NCI-H1092 (cell line): ENCODE measurements at regions not wholly inside any gene's neighbourhood (a gene's known extent, or its start where the extent isn't known, plus 50 kb on each side); places are given as distances from the start of the nearest gene placed in this dataset.

Source experiments
- DNase-seq: peaks from one replicate; lab custom pipeline; 2025; lab: John Stamatoyannopoulos, UW

- DNase-seq = no peak
Measured at GRCh38 chr15:38888701-38889221, 324.1 kb upstream of the RASGRP1 start.

- DNase-seq = no peak
Measured at GRCh38 chr15:38890194-38890593, 325.6 kb upstream of the RASGRP1 start.

DNA sequence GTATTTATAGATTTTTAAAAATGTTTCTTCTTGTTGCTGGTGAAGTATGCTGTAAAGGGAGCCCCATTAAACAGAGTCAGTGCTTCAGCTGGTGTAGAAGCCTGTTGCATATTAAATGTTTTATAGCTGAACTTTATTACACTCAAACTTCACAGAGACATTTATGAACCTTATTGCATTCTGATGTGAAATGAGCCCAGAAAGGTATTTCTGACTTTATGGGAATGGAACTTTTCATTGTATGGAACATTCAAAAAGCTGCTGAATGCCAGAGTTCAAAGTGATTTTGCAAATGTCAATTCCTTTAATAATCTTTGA is 329.3 kb upstream of the RASGRP1 start:
- DNase-seq = no peak

DNA sequence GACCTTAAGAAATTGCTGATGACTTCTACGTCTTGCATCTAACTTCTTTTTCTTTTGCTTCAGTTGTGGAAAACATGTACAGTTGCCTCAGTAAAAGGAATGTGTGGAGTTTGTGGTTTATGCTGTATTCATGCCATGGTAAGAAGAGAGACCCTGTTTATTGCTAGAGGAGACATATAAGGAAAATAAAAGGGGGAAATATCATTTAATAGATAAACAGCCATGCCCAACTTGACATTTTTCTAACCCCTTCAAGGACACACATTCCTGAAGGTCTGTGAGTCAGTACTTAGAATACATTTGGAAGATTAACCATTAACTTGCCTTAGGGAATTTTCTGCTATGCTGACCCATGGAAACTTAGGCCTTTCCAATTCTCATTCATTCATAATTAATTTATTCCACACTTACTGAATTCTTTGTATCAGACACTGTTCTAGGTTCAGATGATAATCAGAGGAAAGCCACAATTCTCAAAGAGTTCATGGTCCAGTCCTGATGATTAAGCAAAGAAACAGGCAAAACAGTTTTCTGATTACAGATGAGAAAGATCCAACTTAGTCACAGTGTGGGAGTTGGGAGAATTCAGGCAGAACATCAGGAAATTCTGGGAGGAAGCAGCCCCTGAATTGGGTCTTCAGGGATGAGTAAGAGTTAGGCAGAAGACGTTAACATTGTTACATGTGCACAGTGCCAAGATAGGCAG is 329.8 kb upstream of the RASGRP1 start:
- no peak for DNase-seq

GRCh38 chr15:38895326-38896255 is 331.0 kb upstream of the RASGRP1 start:
- DNase-seq = no peak

DNA sequence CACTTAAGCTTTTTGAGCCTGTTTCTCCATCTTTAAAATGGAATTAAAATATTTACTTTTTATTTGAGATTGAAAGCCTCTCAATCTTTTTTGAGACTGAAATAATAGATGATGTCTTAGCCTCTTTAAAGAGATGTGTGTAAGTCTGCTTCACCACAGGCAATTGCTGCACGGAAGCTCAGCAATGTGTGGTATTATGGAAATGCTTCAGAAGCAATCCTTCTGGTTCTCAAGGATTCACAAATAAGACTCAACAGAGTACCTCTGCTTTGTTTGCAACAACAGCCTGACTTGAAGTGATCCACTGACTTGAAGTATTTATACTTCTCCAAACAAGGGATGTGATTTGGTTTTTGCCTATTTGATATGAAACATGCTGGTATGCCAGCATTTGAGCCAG is 332.0 kb upstream of the RASGRP1 start:
- no peak for DNase-seq

GRCh38 chr15:38897551-38897950 is 332.9 kb upstream of the RASGRP1 start:
- DNase-seq = no peak

GRCh38 chr15:38898236-38898635 is 333.6 kb upstream of the RASGRP1 start:
- DNase-seq = no peak

- no peak for DNase-seq
Measured at GRCh38 chr15:38899300-38899699, 334.7 kb upstream of the RASGRP1 start.

DNA sequence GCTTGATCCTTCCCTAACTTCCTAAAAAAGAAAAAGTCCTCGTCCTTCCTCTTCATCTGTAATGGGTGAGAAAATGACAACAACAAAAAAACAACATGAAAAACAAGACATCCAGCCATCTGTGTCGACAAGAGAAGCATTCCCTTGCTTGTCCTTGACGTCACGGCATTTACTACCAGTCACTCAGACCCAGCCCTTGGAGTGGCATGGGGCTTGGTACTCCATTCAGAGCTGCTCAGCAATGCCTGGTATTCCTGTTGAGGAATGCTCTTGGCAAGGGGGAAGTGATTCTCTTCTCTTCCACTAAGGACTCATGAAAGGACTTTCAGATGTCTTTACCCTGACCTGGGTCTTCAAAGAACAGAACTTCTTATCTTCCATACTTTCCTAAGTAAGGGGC is 339.7 kb upstream of the RASGRP1 start:
- DNase-seq = no peak

GRCh38 chr15:38905632-38906031 is 341.0 kb upstream of the RASGRP1 start:
- no peak for DNase-seq

DNA sequence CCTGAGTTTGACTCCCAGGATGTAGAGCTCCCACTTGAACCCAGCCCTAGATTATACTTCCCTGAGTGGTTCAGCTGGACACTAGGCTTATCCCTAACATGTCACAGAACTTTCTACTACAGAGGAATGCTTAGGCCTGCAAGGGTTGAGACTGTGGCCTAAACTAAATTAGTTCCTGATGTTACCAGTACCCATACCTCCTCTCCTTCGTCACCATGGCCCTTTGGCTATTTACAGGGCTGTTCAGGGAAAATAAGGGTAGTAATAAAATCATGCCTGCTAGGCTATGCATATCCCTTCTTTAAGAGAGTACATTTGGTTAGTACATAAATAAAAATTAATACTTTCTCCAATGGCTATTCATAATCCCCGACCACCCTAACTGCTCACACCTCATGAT is 356.4 kb upstream of the RASGRP1 start:
- no peak for DNase-seq

GRCh38 chr15:38921471-38921870 is 356.9 kb upstream of the RASGRP1 start:
- DNase-seq = no peak

DNA sequence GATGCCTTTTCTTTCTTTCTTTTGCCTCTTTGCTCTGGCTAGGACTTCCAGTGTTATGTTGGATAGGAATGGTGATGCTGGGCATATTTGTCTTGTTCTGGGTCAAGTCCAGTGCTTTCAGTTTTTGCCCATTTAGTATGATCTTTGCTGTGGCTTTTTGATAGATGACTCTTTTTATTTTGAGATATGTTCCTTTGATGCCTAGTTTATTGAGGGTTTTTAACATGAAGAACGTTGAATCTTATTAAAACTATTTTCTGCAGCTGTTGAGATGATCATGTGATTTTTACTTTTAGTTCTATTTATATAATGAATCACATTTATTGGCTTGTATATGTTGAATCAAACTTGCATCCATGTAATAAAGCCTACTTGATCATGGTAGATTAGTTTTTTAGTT is 363.8 kb upstream of the RASGRP1 start:
- DNase-seq = no peak

- DNase-seq = no peak
Measured at GRCh38 chr15:38930851-38931572, 366.4 kb upstream of the RASGRP1 start.

DNA sequence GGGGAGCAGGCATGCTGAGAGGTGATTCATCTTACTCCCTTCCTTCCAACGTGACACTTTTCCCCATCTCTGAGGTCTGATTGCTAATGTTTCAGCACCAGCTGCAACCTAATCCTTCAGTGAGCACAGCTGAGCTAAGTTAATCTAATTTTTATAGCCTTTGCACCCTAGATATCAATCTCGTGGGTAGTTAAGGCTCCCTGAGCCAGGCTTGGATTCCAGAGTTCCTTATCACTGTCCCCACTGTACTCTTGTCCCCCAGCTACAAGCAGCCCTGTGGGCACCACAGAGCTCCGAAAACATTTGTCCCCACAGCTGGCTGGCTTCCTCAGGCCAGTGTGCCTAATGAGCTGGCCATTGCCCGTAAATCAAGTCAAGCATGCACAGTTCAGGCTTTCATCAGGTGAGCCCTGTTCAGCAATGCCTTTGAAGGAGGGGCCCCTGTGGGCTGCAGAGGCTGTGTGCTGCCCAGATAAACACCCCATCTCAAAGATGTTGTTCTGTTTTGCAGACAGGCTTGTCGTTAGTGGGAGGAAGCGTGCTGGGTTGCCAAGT is 376.9 kb upstream of the RASGRP1 start:
- no peak for DNase-seq

DNA sequence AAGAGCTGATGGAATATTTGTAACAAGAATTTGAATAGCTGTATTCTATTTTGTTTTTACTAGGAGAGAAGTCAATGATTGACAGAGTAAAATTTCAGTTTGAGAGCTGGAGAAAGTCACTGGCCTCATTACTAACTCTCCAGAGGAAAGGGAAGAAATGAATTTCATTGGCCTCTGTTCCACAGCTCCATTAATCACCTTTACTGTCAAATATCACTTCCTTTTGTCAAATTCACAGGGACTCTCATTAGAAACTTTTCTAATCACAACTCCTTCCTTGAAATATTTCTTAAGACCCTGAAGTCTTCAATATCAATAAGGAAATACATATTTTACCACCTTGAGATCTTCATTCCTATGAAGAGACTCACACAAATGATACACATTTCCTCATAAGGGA is 379.9 kb upstream of the RASGRP1 start:
- DNase-seq = no peak

DNA sequence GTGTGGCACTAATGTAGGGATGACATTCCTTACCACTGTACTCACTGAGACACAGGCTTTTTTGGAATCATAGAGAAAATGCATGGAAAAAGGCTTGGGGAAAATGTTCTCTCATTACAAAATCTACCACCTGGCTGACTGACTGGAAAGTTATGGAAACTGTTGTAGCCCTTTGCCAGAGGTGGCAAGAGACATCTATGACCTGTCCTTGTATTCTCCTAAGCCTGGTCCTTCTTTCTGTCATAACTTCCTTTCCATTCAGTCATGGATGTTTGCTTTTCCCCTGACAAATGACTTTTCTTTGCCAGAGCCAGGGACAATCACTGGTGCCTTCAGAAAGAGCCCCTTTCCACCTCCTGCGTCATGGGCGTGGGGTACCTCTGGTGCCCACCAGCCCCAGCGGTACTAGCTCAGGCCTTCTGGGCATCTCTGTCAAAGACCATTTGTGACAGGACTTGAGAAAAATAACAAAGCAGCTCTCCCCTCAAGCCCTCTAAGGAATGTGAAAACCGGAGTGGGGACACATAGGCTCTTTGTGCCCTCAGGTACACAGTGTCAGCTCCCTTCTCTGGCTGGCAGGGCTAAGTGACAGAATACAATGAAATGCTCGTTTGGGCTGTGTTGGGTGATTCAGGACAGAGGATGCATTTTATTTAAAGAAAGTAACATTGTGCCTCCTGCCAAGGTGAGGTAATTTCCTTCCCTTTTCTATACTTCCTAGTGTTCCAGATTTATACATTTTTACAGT is 381.1 kb upstream of the RASGRP1 start:
- no peak for DNase-seq

DNA sequence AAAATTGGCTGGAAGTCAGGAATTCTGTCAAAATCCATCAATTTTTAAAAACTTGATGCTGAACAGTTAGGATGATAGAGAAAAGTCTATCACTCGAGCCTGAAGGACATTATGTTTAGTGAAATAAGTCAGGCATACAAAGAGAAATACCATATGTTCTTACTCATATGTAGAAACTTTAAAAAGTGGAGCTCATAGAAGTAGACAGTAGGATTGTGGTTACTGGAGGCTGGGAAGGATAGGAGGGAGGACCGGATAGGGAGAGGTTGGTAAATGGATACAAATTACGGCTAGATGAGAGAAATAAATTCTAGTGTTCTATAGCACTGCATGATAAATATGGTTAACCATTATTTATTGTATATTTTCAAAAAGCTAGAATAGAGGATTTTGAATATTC is 389.5 kb upstream of the RASGRP1 start:
- DNase-seq = no peak

DNA sequence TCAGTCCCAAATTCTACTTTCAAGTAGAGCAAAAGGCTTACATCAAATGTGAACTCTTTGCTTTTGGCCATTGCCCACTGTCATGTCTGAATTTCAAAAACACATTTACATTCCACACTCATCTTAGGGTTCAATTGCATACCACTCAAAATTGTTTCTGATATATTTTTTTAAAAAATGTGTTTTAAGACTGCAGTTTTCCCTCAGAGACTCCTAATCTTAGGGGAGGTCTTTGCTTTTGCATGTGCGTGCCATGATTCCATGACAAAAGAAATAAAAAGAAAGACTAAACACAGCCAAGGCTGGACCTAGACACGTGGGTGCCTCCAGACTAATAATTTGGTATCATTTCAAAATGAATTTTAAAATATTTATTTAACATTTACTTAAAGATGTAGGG is 396.8 kb upstream of the RASGRP1 start:
- no peak for DNase-seq

- no peak for DNase-seq
Measured at GRCh38 chr15:38961931-38962330, 397.3 kb upstream of the RASGRP1 start.

- DNase-seq = no peak
Measured at GRCh38 chr15:38972831-38973230, 408.2 kb upstream of the RASGRP1 start.
